Fibroblast of lung (primary cell): ENCODE measurements at regions not wholly inside any gene's neighbourhood (a gene's known extent, or its start where the extent isn't known, plus 50 kb on each side); places are given as distances from the start of the nearest gene placed in this dataset.
"Not testable (repeated sequence)": the region's sequence is repeated elsewhere in the genome, so short reads cannot be mapped to it uniquely, and the experiment has no call there.

Experiments used
- EZH2 ChIP-seq: IDR thresholded peaks from 2 replicates; pipeline ENCODE4 v1.5.1; 2012; ENCODE audit warnings: low read length, control low read depth, mild to moderate bottlenecking; ENCODE audit errors: missing control alignments
- TF ChIP-seq, protein P1 (sequence below), 2 donors: IDR thresholded peaks in 1 of 2; conservative IDR thresholded peaks in 1 of 2; 1 replicate in 1 of 2; 2 replicates in 1 of 2; pipeline ENCODE4 v1.5.1; 2011 to 2012; ENCODE audit warnings: low read length in 2 of 2, control low read depth in 1 of 2, inconsistent platforms in 1 of 2, low read depth in 1 of 2, mild to moderate bottlenecking in 1 of 2

DNA sequence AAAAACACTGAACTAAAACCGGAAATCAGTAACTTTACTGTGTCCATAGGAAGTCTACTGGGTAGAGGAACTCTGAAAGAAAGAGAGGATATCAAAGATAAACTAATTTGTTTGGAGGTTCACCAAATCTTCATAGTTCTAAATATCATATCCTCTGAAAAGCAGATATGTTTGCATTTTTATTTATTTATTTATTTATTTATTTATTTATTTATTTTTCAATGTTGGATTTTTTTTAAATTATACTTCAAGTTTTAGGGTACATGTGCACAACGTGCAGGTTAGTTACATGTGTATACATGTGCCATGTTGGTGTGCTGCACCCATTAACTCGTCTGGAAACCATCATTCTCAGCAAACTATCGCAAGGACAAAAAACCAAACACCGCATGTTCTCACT lies 813.7 kb downstream of the EPHA4 start:
- TF ChIP-seq, protein P1, sequence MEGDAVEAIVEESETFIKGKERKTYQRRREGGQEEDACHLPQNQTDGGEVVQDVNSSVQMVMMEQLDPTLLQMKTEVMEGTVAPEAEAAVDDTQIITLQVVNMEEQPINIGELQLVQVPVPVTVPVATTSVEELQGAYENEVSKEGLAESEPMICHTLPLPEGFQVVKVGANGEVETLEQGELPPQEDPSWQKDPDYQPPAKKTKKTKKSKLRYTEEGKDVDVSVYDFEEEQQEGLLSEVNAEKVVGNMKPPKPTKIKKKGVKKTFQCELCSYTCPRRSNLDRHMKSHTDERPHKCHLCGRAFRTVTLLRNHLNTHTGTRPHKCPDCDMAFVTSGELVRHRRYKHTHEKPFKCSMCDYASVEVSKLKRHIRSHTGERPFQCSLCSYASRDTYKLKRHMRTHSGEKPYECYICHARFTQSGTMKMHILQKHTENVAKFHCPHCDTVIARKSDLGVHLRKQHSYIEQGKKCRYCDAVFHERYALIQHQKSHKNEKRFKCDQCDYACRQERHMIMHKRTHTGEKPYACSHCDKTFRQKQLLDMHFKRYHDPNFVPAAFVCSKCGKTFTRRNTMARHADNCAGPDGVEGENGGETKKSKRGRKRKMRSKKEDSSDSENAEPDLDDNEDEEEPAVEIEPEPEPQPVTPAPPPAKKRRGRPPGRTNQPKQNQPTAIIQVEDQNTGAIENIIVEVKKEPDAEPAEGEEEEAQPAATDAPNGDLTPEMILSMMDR (conservative IDR thresholded peaks at IDR 0.05 in 1 of 2, IDR thresholded peaks at IDR 0.05 in 1 of 2; ENCODE audit: low read depth in 1 of 2, low read length in 2 of 2): not testable (repeated sequence)
- not testable (repeated sequence) for TF ChIP-seq EZH2
